Uterus (tissue), 2 donors: ENCODE measurements at regions not wholly inside any gene's neighbourhood (a gene's known extent, or its start where the extent isn't known, plus 50 kb on each side); places are given as distances from the start of the nearest gene placed in this dataset.
"Not testable (repeated sequence)": the region's sequence is repeated elsewhere in the genome, so short reads cannot be mapped to it uniquely, and the experiment has no call there.

Experiments
- POLR2A ChIP-seq, 2 donors: fragments of 450-650 bp; IDR thresholded peaks; one replicate each; pipeline ENCODE4 v1.6.1; 2016; ENCODE audit warnings: antibody characterized with exemption in 2 of 2, mild to moderate bottlenecking in 1 of 2, moderate library complexity in 1 of 2
- TF ChIP-seq, protein P1 (sequence below), 4 experiments: fragments of 200-600 bp in 2 of 4; fragments of 450-650 bp in 2 of 4; sonication (generic) in 2 of 4; IDR thresholded peaks; one replicate each; pipeline ENCODE4 v1.5.1; 2016 to 2019; ENCODE audit warnings: antibody characterized with exemption in 4 of 4, mild to moderate bottlenecking in 2 of 4, moderate library complexity in 1 of 4

DNA sequence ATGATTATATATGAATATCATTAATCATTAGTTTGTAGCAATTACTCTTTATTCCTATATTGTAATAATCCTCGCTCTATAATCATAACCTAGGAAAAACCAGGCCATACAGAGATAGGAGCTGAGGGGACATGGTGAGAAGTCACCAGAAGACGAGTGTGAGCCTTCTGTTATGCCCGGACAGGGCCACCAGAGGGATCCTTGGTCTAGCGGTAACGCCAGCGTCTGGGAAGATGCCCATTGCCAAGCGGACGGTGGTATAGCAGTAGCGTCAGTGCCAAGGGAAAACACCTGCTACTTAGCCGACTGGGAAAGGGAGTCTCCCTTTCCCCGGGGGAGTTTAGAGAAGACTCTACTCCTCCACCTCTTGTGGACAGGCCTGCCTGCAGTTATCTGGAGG lies 1347.6 kb downstream of the GATA3 start:
- TF ChIP-seq POLR2A (IDR thresholded peaks at IDR 0.05): not testable (repeated sequence)
- TF ChIP-seq, protein P1, sequence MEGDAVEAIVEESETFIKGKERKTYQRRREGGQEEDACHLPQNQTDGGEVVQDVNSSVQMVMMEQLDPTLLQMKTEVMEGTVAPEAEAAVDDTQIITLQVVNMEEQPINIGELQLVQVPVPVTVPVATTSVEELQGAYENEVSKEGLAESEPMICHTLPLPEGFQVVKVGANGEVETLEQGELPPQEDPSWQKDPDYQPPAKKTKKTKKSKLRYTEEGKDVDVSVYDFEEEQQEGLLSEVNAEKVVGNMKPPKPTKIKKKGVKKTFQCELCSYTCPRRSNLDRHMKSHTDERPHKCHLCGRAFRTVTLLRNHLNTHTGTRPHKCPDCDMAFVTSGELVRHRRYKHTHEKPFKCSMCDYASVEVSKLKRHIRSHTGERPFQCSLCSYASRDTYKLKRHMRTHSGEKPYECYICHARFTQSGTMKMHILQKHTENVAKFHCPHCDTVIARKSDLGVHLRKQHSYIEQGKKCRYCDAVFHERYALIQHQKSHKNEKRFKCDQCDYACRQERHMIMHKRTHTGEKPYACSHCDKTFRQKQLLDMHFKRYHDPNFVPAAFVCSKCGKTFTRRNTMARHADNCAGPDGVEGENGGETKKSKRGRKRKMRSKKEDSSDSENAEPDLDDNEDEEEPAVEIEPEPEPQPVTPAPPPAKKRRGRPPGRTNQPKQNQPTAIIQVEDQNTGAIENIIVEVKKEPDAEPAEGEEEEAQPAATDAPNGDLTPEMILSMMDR (IDR thresholded peaks at IDR 0.05): not testable (repeated sequence)
